ENCODE measurements at regions not wholly inside any gene's neighbourhood (a gene's known extent, or its start where the extent isn't known, plus 50 kb on each side); places are given as distances from the start of the nearest gene placed in this dataset.

GRCh38 chr2:18934886-18935285 lies 345.5 kb upstream of the NT5C1B start:
- no peak for DNase-seq
- TF ChIP-seq CTCF (IDR thresholded peaks at IDR 0.05): no peak
- Mint-ChIP-seq H3K4me1 (peaks cover 6% of the 10 kb centered on the region), H3K4me3 (no peak overlapping the region), H3K27me3 (ENCODE audit: low read depth, poor library complexity) (no peaks in the 10 kb centered on the region), H3K27ac (no peak overlapping the region), H3K9me3 (peaks cover 4% of the 10 kb centered on the region), H3K36me3 (ENCODE audit: low read depth) (no peaks in the 10 kb centered on the region)

GRCh38 chr2:18932853-18933252 lies 343.5 kb upstream of the NT5C1B start:
- Mint-ChIP-seq H3K27ac (no peak overlapping the region), H3K36me3 (ENCODE audit: low read depth) (no peaks in the 10 kb centered on the region), H3K4me1 (peaks cover 19% of the 10 kb centered on the region), H3K9me3 (peaks cover 7% of the 10 kb centered on the region), H3K4me3 (no peak overlapping the region), H3K27me3 (ENCODE audit: low read depth, poor library complexity) (no peaks in the 10 kb centered on the region)
- no peak for TF ChIP-seq CTCF (IDR thresholded peaks at IDR 0.05)
- DNase-seq: no peak

GRCh38 chr2:18930971-18931370 lies 341.6 kb upstream of the NT5C1B start:
- Mint-ChIP-seq H3K27me3 (ENCODE audit: low read depth, poor library complexity) (no peaks in the 10 kb centered on the region), H3K36me3 (ENCODE audit: low read depth) (peaks cover 5% of the 10 kb centered on the region), H3K27ac (no peak overlapping the region), H3K4me3 (no peak overlapping the region), H3K4me1 (peaks cover 21% of the 10 kb centered on the region), H3K9me3 (peaks cover 21% of the 10 kb centered on the region)
- no peak for TF ChIP-seq CTCF (IDR thresholded peaks at IDR 0.05)
- no peak for DNase-seq

- TF ChIP-seq CTCF (IDR thresholded peaks at IDR 0.05): no peak
- Mint-ChIP-seq H3K36me3 (ENCODE audit: low read depth) (peaks cover 5% of the 10 kb centered on the region), H3K4me1 (peaks cover 25% of the 10 kb centered on the region), H3K4me3 (no peak overlapping the region), H3K27me3 (ENCODE audit: low read depth, poor library complexity) (no peaks in the 10 kb centered on the region), H3K27ac (no peak overlapping the region), H3K9me3 (peaks cover 17% of the 10 kb centered on the region)
- no peak for DNase-seq
These were observed 338.3 kb upstream of the NT5C1B start for GRCh38 chr2:18927525-18928232.

- peaks cover 5% of the 10 kb centered on the region for H3K36me3 Mint-ChIP-seq (ENCODE audit: low read depth)
- no peak for DNase-seq
- H3K9me3 Mint-ChIP-seq: peaks cover 17% of the 10 kb centered on the region
- TF ChIP-seq CTCF (IDR thresholded peaks at IDR 0.05): no peak
- no peak overlapping the region for H3K4me3 Mint-ChIP-seq
- no peak overlapping the region for H3K27ac Mint-ChIP-seq
- H3K4me1 Mint-ChIP-seq: peaks cover 25% of the 10 kb centered on the region
- H3K27me3 Mint-ChIP-seq (ENCODE audit: low read depth, poor library complexity): no peaks in the 10 kb centered on the region
These were observed 337.5 kb upstream of the NT5C1B start for GRCh38 chr2:18926631-18927524.

All from nephron progenitor cell (in vitro differentiated cells).